ENCODE measurements at regions not wholly inside any gene's neighbourhood (a gene's known extent, or its start where the extent isn't known, plus 50 kb on each side); places are given as distances from the start of the nearest gene placed in this dataset.

- TF ChIP-seq, protein P1, sequence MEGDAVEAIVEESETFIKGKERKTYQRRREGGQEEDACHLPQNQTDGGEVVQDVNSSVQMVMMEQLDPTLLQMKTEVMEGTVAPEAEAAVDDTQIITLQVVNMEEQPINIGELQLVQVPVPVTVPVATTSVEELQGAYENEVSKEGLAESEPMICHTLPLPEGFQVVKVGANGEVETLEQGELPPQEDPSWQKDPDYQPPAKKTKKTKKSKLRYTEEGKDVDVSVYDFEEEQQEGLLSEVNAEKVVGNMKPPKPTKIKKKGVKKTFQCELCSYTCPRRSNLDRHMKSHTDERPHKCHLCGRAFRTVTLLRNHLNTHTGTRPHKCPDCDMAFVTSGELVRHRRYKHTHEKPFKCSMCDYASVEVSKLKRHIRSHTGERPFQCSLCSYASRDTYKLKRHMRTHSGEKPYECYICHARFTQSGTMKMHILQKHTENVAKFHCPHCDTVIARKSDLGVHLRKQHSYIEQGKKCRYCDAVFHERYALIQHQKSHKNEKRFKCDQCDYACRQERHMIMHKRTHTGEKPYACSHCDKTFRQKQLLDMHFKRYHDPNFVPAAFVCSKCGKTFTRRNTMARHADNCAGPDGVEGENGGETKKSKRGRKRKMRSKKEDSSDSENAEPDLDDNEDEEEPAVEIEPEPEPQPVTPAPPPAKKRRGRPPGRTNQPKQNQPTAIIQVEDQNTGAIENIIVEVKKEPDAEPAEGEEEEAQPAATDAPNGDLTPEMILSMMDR (IDR thresholded peaks at IDR 0.05), result no peak
- no peak for TF ChIP-seq NRF1 (IDR thresholded peaks at IDR 0.05; ENCODE audit: low read depth, low read length)
- no peak for TF ChIP-seq GABPA (IDR thresholded peaks at IDR 0.05; ENCODE audit: low read depth)
- TF ChIP-seq NFIC (IDR thresholded peaks at IDR 0.05; ENCODE audit: borderline replicate concordance), result no peak
- TF ChIP-seq JUND (IDR thresholded peaks at IDR 0.05), result no peak
- TF ChIP-seq, protein P2, sequence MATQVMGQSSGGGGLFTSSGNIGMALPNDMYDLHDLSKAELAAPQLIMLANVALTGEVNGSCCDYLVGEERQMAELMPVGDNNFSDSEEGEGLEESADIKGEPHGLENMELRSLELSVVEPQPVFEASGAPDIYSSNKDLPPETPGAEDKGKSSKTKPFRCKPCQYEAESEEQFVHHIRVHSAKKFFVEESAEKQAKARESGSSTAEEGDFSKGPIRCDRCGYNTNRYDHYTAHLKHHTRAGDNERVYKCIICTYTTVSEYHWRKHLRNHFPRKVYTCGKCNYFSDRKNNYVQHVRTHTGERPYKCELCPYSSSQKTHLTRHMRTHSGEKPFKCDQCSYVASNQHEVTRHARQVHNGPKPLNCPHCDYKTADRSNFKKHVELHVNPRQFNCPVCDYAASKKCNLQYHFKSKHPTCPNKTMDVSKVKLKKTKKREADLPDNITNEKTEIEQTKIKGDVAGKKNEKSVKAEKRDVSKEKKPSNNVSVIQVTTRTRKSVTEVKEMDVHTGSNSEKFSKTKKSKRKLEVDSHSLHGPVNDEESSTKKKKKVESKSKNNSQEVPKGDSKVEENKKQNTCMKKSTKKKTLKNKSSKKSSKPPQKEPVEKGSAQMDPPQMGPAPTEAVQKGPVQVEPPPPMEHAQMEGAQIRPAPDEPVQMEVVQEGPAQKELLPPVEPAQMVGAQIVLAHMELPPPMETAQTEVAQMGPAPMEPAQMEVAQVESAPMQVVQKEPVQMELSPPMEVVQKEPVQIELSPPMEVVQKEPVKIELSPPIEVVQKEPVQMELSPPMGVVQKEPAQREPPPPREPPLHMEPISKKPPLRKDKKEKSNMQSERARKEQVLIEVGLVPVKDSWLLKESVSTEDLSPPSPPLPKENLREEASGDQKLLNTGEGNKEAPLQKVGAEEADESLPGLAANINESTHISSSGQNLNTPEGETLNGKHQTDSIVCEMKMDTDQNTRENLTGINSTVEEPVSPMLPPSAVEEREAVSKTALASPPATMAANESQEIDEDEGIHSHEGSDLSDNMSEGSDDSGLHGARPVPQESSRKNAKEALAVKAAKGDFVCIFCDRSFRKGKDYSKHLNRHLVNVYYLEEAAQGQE (IDR thresholded peaks at IDR 0.05; ENCODE audit: low read depth, low read length), result no peak
- no peak for TF ChIP-seq TAF1 (IDR thresholded peaks at IDR 0.05; ENCODE audit: borderline replicate concordance, low read depth, low read length)
Measured at GRCh38 chr14:31947076-31947475, 130.0 kb upstream of the ARHGAP5 start.
